ENCODE measurements at regions not wholly inside any gene's neighbourhood (a gene's known extent, or its start where the extent isn't known, plus 50 kb on each side); places are given as distances from the start of the nearest gene placed in this dataset.
"Not testable (repeated sequence)": the region's sequence is repeated elsewhere in the genome, so short reads cannot be mapped to it uniquely, and the experiment has no call there.

GRCh38 chr14:106638786-106639452 lies 1112.5 kb downstream of the TMEM121 start:
- TF ChIP-seq, protein P1, sequence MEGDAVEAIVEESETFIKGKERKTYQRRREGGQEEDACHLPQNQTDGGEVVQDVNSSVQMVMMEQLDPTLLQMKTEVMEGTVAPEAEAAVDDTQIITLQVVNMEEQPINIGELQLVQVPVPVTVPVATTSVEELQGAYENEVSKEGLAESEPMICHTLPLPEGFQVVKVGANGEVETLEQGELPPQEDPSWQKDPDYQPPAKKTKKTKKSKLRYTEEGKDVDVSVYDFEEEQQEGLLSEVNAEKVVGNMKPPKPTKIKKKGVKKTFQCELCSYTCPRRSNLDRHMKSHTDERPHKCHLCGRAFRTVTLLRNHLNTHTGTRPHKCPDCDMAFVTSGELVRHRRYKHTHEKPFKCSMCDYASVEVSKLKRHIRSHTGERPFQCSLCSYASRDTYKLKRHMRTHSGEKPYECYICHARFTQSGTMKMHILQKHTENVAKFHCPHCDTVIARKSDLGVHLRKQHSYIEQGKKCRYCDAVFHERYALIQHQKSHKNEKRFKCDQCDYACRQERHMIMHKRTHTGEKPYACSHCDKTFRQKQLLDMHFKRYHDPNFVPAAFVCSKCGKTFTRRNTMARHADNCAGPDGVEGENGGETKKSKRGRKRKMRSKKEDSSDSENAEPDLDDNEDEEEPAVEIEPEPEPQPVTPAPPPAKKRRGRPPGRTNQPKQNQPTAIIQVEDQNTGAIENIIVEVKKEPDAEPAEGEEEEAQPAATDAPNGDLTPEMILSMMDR (conservative IDR thresholded peaks at IDR 0.05; ENCODE audit: low read depth, low read length): peak; percentile 34; the same call in 1 of the 2 replicates
- POLR2A ChIA-PET (ENCODE audit: low non-redundant PET); DNase-seq (ENCODE audit: low spot score); H3K27me3 ChIP-seq (replicated peaks; ENCODE audit: insufficient read depth, low read depth, low read length, poor library complexity); H3K27ac ChIP-seq (ENCODE audit: low read depth, low read length, poor library complexity, severe bottlenecking); H3K4me3 ChIP-seq (ENCODE audit: low read depth, low read length, poor library complexity, severe bottlenecking); BruUV-seq (replicated peaks); H3K36me3 ChIP-seq (ENCODE audit: insufficient read depth, low read length, poor library complexity, severe bottlenecking); H3K9me3 ChIP-seq (ENCODE audit: low read depth, low read length, poor library complexity, severe bottlenecking); intact Hi-C loops (cut with micrococcal nuclease; ENCODE audit: unreplicated experiment); H3K4me1 ChIP-seq (ENCODE audit: insufficient read depth, low read length, poor library complexity, severe bottlenecking); CTCF ChIA-PET: not testable (repeated sequence)

- Histone ChIP-seq H3K4me1 (ENCODE audit: insufficient read depth, low read length, poor library complexity, severe bottlenecking) (no peaks in the 10 kb centered on the region), H3K4me3 (ENCODE audit: low read depth, low read length, poor library complexity, severe bottlenecking) (no peak overlapping the region), H3K36me3 (ENCODE audit: insufficient read depth, low read length, poor library complexity, severe bottlenecking) (no peaks in the 10 kb centered on the region), H3K9me3 (ENCODE audit: low read depth, low read length, poor library complexity, severe bottlenecking) (no peaks in the 10 kb centered on the region), H3K27me3 (replicated peaks; ENCODE audit: insufficient read depth, low read depth, low read length, poor library complexity) (no peaks in the 10 kb centered on the region), H3K27ac (ENCODE audit: low read depth, low read length, poor library complexity, severe bottlenecking) (no peak overlapping the region)
- no peak for TF ChIP-seq EZH2 (IDR thresholded peaks at IDR 0.05; ENCODE audit: borderline replicate concordance, low read depth, low read length, poor library complexity, severe bottlenecking)
- TF ChIP-seq, protein P1 (conservative IDR thresholded peaks at IDR 0.05; ENCODE audit: low read depth, low read length): no peak
- no peak for DNase-seq (ENCODE audit: low spot score)
- intact Hi-C loops (cut with micrococcal nuclease; ENCODE audit: unreplicated experiment): no loop called here
- ChIA-PET CTCF (no interaction called here), POLR2A (ENCODE audit: low non-redundant PET) (no interaction called here)
- no TSS peak for BruUV-seq (replicated peaks)
Measured at GRCh38 chr14:106642090-106642489, 1115.7 kb downstream of the TMEM121 start.

DNA sequence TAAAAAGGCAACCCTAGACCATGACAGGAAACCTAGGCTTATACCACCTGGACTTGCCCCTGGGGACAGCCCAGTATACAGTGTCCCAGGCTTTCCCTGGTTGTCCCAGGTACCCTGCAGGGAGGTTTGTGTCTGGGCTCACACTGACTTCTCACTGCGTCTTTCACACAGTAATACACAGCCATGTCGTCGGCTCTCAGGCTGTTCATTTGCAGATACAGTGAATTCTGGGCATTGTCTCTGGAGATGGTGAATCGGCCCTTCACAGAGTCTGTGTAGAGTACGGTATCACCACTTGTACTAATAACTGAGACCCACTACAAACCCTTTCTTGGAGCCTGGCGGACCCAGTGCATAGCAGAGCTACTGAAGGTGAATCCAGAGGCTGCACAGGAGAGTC lies 1116.6 kb downstream of the TMEM121 start:
- H3K27ac ChIP-seq (ENCODE audit: low read depth, low read length, poor library complexity, severe bottlenecking); H3K4me1 ChIP-seq (ENCODE audit: insufficient read depth, low read length, poor library complexity, severe bottlenecking); H3K36me3 ChIP-seq (ENCODE audit: insufficient read depth, low read length, poor library complexity, severe bottlenecking); H3K27me3 ChIP-seq (replicated peaks; ENCODE audit: insufficient read depth, low read depth, low read length, poor library complexity); DNase-seq (ENCODE audit: low spot score); H3K4me3 ChIP-seq (ENCODE audit: low read depth, low read length, poor library complexity, severe bottlenecking); POLR2A ChIA-PET (ENCODE audit: low non-redundant PET); intact Hi-C loops (cut with micrococcal nuclease; ENCODE audit: unreplicated experiment); CTCF ChIA-PET; H3K9me3 ChIP-seq (ENCODE audit: low read depth, low read length, poor library complexity, severe bottlenecking); BruUV-seq (replicated peaks): not testable (repeated sequence)

- H3K4me1 ChIP-seq (ENCODE audit: insufficient read depth, low read length, poor library complexity, severe bottlenecking); BruUV-seq (replicated peaks); intact Hi-C loops (cut with micrococcal nuclease; ENCODE audit: unreplicated experiment); H3K36me3 ChIP-seq (ENCODE audit: insufficient read depth, low read length, poor library complexity, severe bottlenecking); H3K27me3 ChIP-seq (replicated peaks; ENCODE audit: insufficient read depth, low read depth, low read length, poor library complexity); H3K4me3 ChIP-seq (ENCODE audit: low read depth, low read length, poor library complexity, severe bottlenecking); POLR2A ChIA-PET (ENCODE audit: low non-redundant PET); CTCF ChIA-PET; H3K27ac ChIP-seq (ENCODE audit: low read depth, low read length, poor library complexity, severe bottlenecking); H3K9me3 ChIP-seq (ENCODE audit: low read depth, low read length, poor library complexity, severe bottlenecking); DNase-seq (ENCODE audit: low spot score): not testable (repeated sequence)
Measured at GRCh38 chr14:106648874-106649273, 1122.5 kb downstream of the TMEM121 start.
